Neural cell (in vitro differentiated cells): ENCODE measurements at regions not wholly inside any gene's neighbourhood (a gene's known extent, or its start where the extent isn't known, plus 50 kb on each side); places are given as distances from the start of the nearest gene placed in this dataset.

Source experiments
- H2AFZ ChIP-seq: fragments of 200-600, 300-800 bp; sonication (generic), shearing (Covaris generic); 2 replicates; pipeline ENCODE4 v1.6.0; 2014; ENCODE audit warnings: low read depth, mild to moderate bottlenecking, antibody characterized with exemption, low read length, moderate library complexity
- H3F3A ChIP-seq: fragments of 200-600 bp; shearing (Covaris generic); 2 replicates; pipeline ENCODE4 v1.6.1; 2016; ENCODE audit warnings: mild to moderate bottlenecking, moderate library complexity, mixed read lengths, antibody characterized with exemption, low read length; ENCODE audit not compliant: insufficient read depth, poor library complexity, severe bottlenecking
- H3K27ac ChIP-seq: fragments of 200-600, 300-800 bp; sonication (generic), shearing (Covaris generic); 2 replicates; pipeline ENCODE4 v1.5.1; 2014; ENCODE audit warnings: mild to moderate bottlenecking, low read length, moderate library complexity
- H3K27me3 ChIP-seq: fragments of 300-800, 200-600 bp; sonication (generic), shearing (Covaris generic); 2 replicates; pipeline ENCODE4 v1.6.0; 2014; ENCODE audit warnings: mild to moderate bottlenecking, low read depth, low read length, moderate library complexity; ENCODE audit not compliant: insufficient read depth
- H3K36me3 ChIP-seq: fragments of 300-800, 200-600 bp; sonication (generic), shearing (Covaris generic); 2 replicates; pipeline ENCODE4 v1.5.1; 2014; ENCODE audit warnings: mild to moderate bottlenecking, antibody characterized with exemption, low read length, moderate library complexity; ENCODE audit not compliant: insufficient read depth
- H3K4me2 ChIP-seq: fragments of 300-800, 200-600 bp; sonication (generic), shearing (Covaris generic); 2 replicates; pipeline ENCODE4 v1.6.0; 2014; ENCODE audit warnings: mild to moderate bottlenecking, low read length
- H3K4me3 ChIP-seq: fragments of 300-800, 200-600 bp; sonication (generic), shearing (Covaris generic); 2 replicates; pipeline ENCODE4 v1.5.1; 2014; ENCODE audit warnings: mild to moderate bottlenecking, low read length, moderate library complexity
- H3K79me2 ChIP-seq: fragments of 200-600 bp; shearing (Covaris generic); replicated peaks from 2 replicates; pipeline ENCODE4 v1.6.0; 2014; ENCODE audit warnings: mild to moderate bottlenecking, low read length, moderate library complexity; ENCODE audit not compliant: insufficient read depth
- H3K9ac ChIP-seq: fragments of 300-800, 200-600 bp; sonication (generic), shearing (Covaris generic); 2 replicates; pipeline ENCODE4 v1.6.1; 2016; ENCODE audit warnings: mild to moderate bottlenecking, low read length, mixed read lengths
- H3K9me2 ChIP-seq: fragments of 200-600 bp; shearing (Covaris generic); 2 replicates; pipeline ENCODE4 v1.6.1; 2016; ENCODE audit warnings: mild to moderate bottlenecking, low read length, mixed read lengths; ENCODE audit not compliant: insufficient read depth
- H3K9me3 ChIP-seq: fragments of 200-600, 300-800 bp; sonication (generic), shearing (Covaris generic); 2 replicates; pipeline ENCODE4 v1.6.1; 2016; ENCODE audit warnings: mild to moderate bottlenecking, mixed run types, low read length, moderate library complexity, mixed read lengths
- H4K20me1 ChIP-seq: fragments of 200-600 bp; shearing (Covaris generic); 2 replicates; pipeline ENCODE4 v1.6.1; 2016; ENCODE audit warnings: mild to moderate bottlenecking, mixed run types; ENCODE audit not compliant: insufficient read depth
- EP300 ChIP-seq: fragments of 450-650 bp; conservative IDR thresholded peaks from 2 replicates; pipeline ENCODE4 v1.6.1; 2014; ENCODE audit warnings: antibody characterized with exemption, mild to moderate bottlenecking, moderate library complexity; ENCODE audit not compliant: poor library complexity, severe bottlenecking
- EZH2 ChIP-seq: fragments of 200-600, 300-800 bp; shearing (Covaris generic), sonication (generic); IDR thresholded peaks from 2 replicates; pipeline ENCODE4 v1.6.1; 2014; ENCODE audit warnings: antibody characterized with exemption, low read length, borderline replicate concordance, mild to moderate bottlenecking; ENCODE audit not compliant: insufficient read depth, poor library complexity, severe bottlenecking
- MXI1 ChIP-seq: fragments of 450-650 bp; conservative IDR thresholded peaks from 2 replicates; pipeline ENCODE4 v1.6.1; 2014; ENCODE audit warnings: antibody characterized with exemption, mild to moderate bottlenecking; ENCODE audit not compliant: poor library complexity, severe bottlenecking
- POLR2AphosphoS5 ChIP-seq: IDR thresholded peaks from 2 replicates; pipeline ENCODE4 v1.6.1; 2012
- RAD21 ChIP-seq: fragments of 450-650 bp; conservative IDR thresholded peaks from 2 replicates; pipeline ENCODE4 v1.6.1; 2014; ENCODE audit warnings: antibody characterized with exemption, mild to moderate bottlenecking, moderate library complexity
- SMC3 ChIP-seq: fragments of 450-650 bp; conservative IDR thresholded peaks from 2 replicates; pipeline ENCODE4 v1.6.1; 2014; ENCODE audit warnings: antibody characterized with exemption, mild to moderate bottlenecking, moderate library complexity; ENCODE audit not compliant: poor library complexity
- TAF1 ChIP-seq: IDR thresholded peaks from 2 replicates; pipeline ENCODE4 v1.6.1; 2012; ENCODE audit warnings: low read depth
- TF ChIP-seq, protein P1 (sequence below): fragments of 450-650 bp; IDR thresholded peaks from 2 replicates; pipeline ENCODE4 v1.5.1; 2014; ENCODE audit warnings: antibody characterized with exemption, mild to moderate bottlenecking, moderate library complexity; ENCODE audit not compliant: poor library complexity, severe bottlenecking
- TF ChIP-seq, protein P2 (sequence below): IDR thresholded peaks from 2 replicates; pipeline ENCODE4 v1.6.1; 2012; ENCODE audit warnings: borderline replicate concordance

DNA sequence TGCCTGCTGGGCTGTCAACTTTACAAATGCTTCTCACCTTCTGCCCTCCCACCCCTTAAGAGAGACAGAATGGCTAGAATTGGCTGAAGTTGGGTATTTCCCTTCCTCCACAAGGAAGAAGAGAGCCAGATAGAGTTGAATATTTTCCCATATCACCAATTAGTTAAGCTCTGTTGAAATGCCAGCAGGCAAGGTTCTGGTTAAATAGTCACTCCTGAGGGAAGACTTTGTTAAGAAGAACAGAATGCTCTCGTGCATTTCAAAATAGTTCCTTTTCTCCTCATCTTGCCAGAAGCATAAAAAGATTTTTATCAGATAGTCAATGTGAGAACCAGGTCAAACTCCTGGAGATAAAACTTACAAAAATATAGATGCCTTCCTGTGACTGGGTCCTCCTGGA, 2857.0 kb upstream of the PCDH20 start:
- Histone ChIP-seq H2AFZ (no peak overlapping the region), H4K20me1 (no peaks in the 10 kb centered on the region), H3K4me2 (no peak overlapping the region), H3K4me3 (no peak overlapping the region), H3K36me3 (no peaks in the 10 kb centered on the region), H3K27ac (no peak overlapping the region), H3K9ac (no peak overlapping the region), H3K9me2 (no peaks in the 10 kb centered on the region), H3K27me3 (no peaks in the 10 kb centered on the region), H3F3A (no peaks in the 10 kb centered on the region), H3K9me3 (no peaks in the 10 kb centered on the region), H3K79me2 (no peaks in the 10 kb centered on the region)
- no peak for TF ChIP-seq EP300
- TF ChIP-seq SMC3, result no peak
- no peak for TF ChIP-seq RAD21
- no peak for TF ChIP-seq POLR2AphosphoS5
- no peak for TF ChIP-seq EZH2
- TF ChIP-seq MXI1, result no peak
- TF ChIP-seq, protein P1, sequence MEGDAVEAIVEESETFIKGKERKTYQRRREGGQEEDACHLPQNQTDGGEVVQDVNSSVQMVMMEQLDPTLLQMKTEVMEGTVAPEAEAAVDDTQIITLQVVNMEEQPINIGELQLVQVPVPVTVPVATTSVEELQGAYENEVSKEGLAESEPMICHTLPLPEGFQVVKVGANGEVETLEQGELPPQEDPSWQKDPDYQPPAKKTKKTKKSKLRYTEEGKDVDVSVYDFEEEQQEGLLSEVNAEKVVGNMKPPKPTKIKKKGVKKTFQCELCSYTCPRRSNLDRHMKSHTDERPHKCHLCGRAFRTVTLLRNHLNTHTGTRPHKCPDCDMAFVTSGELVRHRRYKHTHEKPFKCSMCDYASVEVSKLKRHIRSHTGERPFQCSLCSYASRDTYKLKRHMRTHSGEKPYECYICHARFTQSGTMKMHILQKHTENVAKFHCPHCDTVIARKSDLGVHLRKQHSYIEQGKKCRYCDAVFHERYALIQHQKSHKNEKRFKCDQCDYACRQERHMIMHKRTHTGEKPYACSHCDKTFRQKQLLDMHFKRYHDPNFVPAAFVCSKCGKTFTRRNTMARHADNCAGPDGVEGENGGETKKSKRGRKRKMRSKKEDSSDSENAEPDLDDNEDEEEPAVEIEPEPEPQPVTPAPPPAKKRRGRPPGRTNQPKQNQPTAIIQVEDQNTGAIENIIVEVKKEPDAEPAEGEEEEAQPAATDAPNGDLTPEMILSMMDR, result no peak
- TF ChIP-seq, protein P2, sequence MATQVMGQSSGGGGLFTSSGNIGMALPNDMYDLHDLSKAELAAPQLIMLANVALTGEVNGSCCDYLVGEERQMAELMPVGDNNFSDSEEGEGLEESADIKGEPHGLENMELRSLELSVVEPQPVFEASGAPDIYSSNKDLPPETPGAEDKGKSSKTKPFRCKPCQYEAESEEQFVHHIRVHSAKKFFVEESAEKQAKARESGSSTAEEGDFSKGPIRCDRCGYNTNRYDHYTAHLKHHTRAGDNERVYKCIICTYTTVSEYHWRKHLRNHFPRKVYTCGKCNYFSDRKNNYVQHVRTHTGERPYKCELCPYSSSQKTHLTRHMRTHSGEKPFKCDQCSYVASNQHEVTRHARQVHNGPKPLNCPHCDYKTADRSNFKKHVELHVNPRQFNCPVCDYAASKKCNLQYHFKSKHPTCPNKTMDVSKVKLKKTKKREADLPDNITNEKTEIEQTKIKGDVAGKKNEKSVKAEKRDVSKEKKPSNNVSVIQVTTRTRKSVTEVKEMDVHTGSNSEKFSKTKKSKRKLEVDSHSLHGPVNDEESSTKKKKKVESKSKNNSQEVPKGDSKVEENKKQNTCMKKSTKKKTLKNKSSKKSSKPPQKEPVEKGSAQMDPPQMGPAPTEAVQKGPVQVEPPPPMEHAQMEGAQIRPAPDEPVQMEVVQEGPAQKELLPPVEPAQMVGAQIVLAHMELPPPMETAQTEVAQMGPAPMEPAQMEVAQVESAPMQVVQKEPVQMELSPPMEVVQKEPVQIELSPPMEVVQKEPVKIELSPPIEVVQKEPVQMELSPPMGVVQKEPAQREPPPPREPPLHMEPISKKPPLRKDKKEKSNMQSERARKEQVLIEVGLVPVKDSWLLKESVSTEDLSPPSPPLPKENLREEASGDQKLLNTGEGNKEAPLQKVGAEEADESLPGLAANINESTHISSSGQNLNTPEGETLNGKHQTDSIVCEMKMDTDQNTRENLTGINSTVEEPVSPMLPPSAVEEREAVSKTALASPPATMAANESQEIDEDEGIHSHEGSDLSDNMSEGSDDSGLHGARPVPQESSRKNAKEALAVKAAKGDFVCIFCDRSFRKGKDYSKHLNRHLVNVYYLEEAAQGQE, result no peak
- no peak for TF ChIP-seq TAF1

DNA sequence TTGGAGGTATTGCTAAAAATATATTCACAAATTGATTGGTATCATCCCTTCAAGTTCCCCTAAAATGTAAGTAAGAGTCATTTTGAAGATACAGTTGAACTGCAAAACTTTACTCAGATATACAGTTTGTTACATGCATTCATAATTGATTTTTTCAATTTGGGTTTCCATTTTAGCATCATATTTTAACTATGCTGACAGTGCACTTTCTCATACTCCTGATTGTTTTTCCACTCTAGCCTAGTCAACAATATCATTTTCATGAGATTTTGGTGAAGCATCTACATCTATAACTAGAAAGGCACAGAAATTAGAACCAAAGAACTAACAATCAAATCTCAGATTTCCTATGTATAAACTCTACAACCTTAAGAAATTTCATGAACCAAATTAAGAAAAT, 2850.4 kb upstream of the PCDH20 start:
- Histone ChIP-seq H3K36me3 (no peaks in the 10 kb centered on the region), H3K79me2 (no peaks in the 10 kb centered on the region), H3K27me3 (no peaks in the 10 kb centered on the region), H3K27ac (no peak overlapping the region), H3K9ac (no peak overlapping the region), H3K9me2 (no peaks in the 10 kb centered on the region), H3F3A (no peaks in the 10 kb centered on the region), H3K4me3 (no peak overlapping the region), H4K20me1 (no peaks in the 10 kb centered on the region), H2AFZ (no peak overlapping the region), H3K4me2 (no peak overlapping the region), H3K9me3 (no peaks in the 10 kb centered on the region)
- TF ChIP-seq, protein P2, result no peak
- TF ChIP-seq EP300, result no peak
- TF ChIP-seq MXI1, result no peak
- no peak for TF ChIP-seq EZH2
- TF ChIP-seq TAF1, result no peak
- TF ChIP-seq RAD21, result no peak
- TF ChIP-seq, protein P1, result no peak
- no peak for TF ChIP-seq POLR2AphosphoS5
- TF ChIP-seq SMC3, result no peak
